Stimulated activated CD8-positive, alpha-beta memory T cell treated with anti-CD3 and anti-CD28 coated beads, Interleukin-12 subunit alpha, Interleukin-12 subunit beta, amount 100 ng/mL, for 24 hours (primary cell): ENCODE measurements at regions not wholly inside any gene's neighbourhood (a gene's known extent, or its start where the extent isn't known, plus 50 kb on each side); places are given as distances from the start of the nearest gene placed in this dataset.
"Not testable (repeated sequence)": the region's sequence is repeated elsewhere in the genome, so short reads cannot be mapped to it uniquely, and the experiment has no call there.

ENCODE experiments used
- DNase-seq: peaks from one replicate; pipeline ENCODE4 v3.0.0-alpha.2; 2020; ENCODE audit errors: extremely low read depth

- DNase-seq = no peak
Measured at GRCh38 chr12:25337916-25338315, 87.2 kb upstream of the KRAS start.

GRCh38 chr12:25332143-25332542 lies 81.4 kb upstream of the KRAS start:
- DNase-seq = no peak

GRCh38 chr12:25328072-25328712 lies 77.5 kb upstream of the KRAS start:
- no peak for DNase-seq

GRCh38 chr12:25327321-25327720 lies 76.6 kb upstream of the KRAS start:
- DNase-seq = no peak

- no peak for DNase-seq
Measured at GRCh38 chr12:25326326-25326725, 75.6 kb upstream of the KRAS start.

- DNase-seq = no peak
Measured at GRCh38 chr12:25324861-25325260, 74.1 kb upstream of the KRAS start.

- no peak for DNase-seq
Measured at GRCh38 chr12:25323581-25323982, 72.9 kb upstream of the KRAS start.

- no peak for DNase-seq
Measured at GRCh38 chr12:25322918-25323531, 72.3 kb upstream of the KRAS start.

- no peak for DNase-seq
Measured at GRCh38 chr12:25322351-25322750, 71.6 kb upstream of the KRAS start.

- DNase-seq = no peak
Measured at GRCh38 chr12:25321772-25322171, 71.0 kb upstream of the KRAS start.

GRCh38 chr12:25320123-25321006 lies 69.6 kb upstream of the KRAS start:
- no peak for DNase-seq

GRCh38 chr12:25319233-25319984 lies 68.7 kb upstream of the KRAS start:
- DNase-seq = no peak

GRCh38 chr12:25317553-25317952 lies 66.8 kb upstream of the KRAS start:
- DNase-seq = no peak

GRCh38 chr12:25315388-25315787 lies 64.7 kb upstream of the KRAS start:
- no peak for DNase-seq

- not testable (repeated sequence) for DNase-seq
Measured at GRCh38 chr12:25313266-25313990, 62.7 kb upstream of the KRAS start.

- no peak for DNase-seq
Measured at GRCh38 chr12:25311506-25311905, 60.8 kb upstream of the KRAS start.

GRCh38 chr12:25310071-25310470 lies 59.3 kb upstream of the KRAS start:
- not testable (repeated sequence) for DNase-seq

- DNase-seq = no peak
Measured at GRCh38 chr12:25308756-25309155, 58.0 kb upstream of the KRAS start.

- no peak for DNase-seq
Measured at GRCh38 chr12:25307818-25308217, 57.1 kb upstream of the KRAS start.

GRCh38 chr12:25301798-25302197 lies 51.1 kb upstream of the KRAS start:
- no peak for DNase-seq
